ENCODE measurements at regions not wholly inside any gene's neighbourhood (a gene's known extent, or its start where the extent isn't known, plus 50 kb on each side); places are given as distances from the start of the nearest gene placed in this dataset.

- no TSS peak for BruUV-seq (replicated peaks)
- no peak overlapping the region for H3K4me2 ChIP-seq (ENCODE audit: insufficient read depth, low read length)
- peaks cover 0 to 22% of the 10 kb centered on the region in 2 experiments; a peak in 2 of 5 replicates for H3K27me3 ChIP-seq (ENCODE audit: control insufficient read depth in 2 of 2, insufficient read depth in 2 of 2, low read length in 2 of 2)
- no peak for FAIRE-seq
- no peak overlapping the region for H3K9ac ChIP-seq (ENCODE audit: insufficient read depth in 1 of 2, low read depth in 2 of 2, low read length in 2 of 2)
- peak in 2 of 4 experiments; percentile 33 to 44 for DNase-seq (ENCODE audit: extremely low read depth in 1 of 4, low spot score in 3 of 4)
- no peak for ATAC-seq
- H3K9me1 ChIP-seq (ENCODE audit: control insufficient read depth, insufficient read depth, low read length) = no peaks in the 10 kb centered on the region
- H3K9me3 ChIP-seq (replicated peaks; ENCODE audit: control insufficient read depth, insufficient read depth, low read depth, low read length) = no peaks in the 10 kb centered on the region
- no peaks in the 10 kb centered on the region for H3K4me1 ChIP-seq (replicated peaks in 1 of 2; ENCODE audit: control insufficient read depth in 2 of 2, insufficient read depth in 2 of 2, low read length in 2 of 2)
- H3K4me3 ChIP-seq = no peak overlapping the region
- WGBS (ENCODE audit: insufficient coverage, low coverage, missing lambda C conversion rate) = 0% methylated on average over 4 of the region's 4 CpGs
- H2AFZ ChIP-seq (ENCODE audit: low read depth, low read length) = no peak overlapping the region
- intact Hi-C loops (cut with micrococcal nuclease) = no loop called here
- ChIA-PET POLR2A (no interaction called here), CTCF (ENCODE audit: low intra/inter-chr PET ratio) (no interaction called here)
- no peaks in the 10 kb centered on the region for H3K79me2 ChIP-seq (ENCODE audit: control insufficient read depth, insufficient read depth, low read length)
- TF ChIP-seq ZNF740 (CRISPR knock-in tag; IDR thresholded peaks at IDR 0.05) (0 out of 2 replicates have a peak, but pooled peaks have one; percentile 21), ZNF740 (tag; IDR thresholded peaks at IDR 0.05) (no peak), RBM25 (IDR thresholded peaks at IDR 0.05; ENCODE audit: low read depth, low read length, severe bottlenecking) (peak; percentile 9), SRSF3 (IDR thresholded peaks at IDR 0.05; ENCODE audit: insufficient read depth, low read length) (no peak)
- H4K20me1 ChIP-seq (replicated peaks; ENCODE audit: control insufficient read depth, insufficient read depth, low read length) = no peaks in the 10 kb centered on the region; the same call in 1 of the 2 replicates
- in situ Hi-C loops (cut with MboI) = no loop called here
- H3K27ac ChIP-seq (ENCODE audit: extremely low read depth, low read depth, low read length) = no peak overlapping the region
- no peaks in the 10 kb centered on the region for H3K36me3 ChIP-seq (ENCODE audit: control insufficient read depth, insufficient read depth, low read length)
Measured at GRCh38 chr11:119934267-119934666, 203.6 kb downstream of the TRIM29 start.

DNA sequence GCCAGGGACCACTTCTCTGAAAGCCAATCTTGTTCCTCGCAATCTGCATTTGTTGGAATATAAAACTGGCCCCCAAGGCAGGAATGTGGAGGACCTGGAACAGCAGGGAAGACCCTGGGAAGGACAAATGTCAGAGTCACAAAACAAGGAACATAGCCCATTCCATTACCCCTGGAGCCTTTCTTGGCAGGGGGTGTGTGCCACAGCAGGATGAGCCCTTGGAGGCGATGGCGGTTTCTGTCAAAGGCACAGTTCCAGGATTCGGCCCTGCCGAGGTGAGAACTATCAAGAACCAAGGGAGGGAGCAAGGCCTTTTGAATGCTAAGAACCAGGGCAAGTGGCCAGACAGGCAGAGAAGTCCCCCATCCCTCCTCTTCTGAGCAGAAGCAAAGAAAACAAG, 204.3 kb downstream of the TRIM29 start:
- intact Hi-C loops (cut with micrococcal nuclease) (no loop called here), in situ Hi-C loops (cut with MboI) (no loop called here)
- ChIA-PET POLR2A (no interaction called here), CTCF (ENCODE audit: low intra/inter-chr PET ratio) (no interaction called here)
- FAIRE-seq = no peak
- H3K9me1 ChIP-seq (ENCODE audit: control insufficient read depth, insufficient read depth, low read length) = no peaks in the 10 kb centered on the region
- H2AFZ ChIP-seq (ENCODE audit: low read depth, low read length) = no peak overlapping the region
- WGBS (ENCODE audit: insufficient coverage, low coverage, missing lambda C conversion rate) = 0% methylated on average over 5 of the region's 5 CpGs
- H3K36me3 ChIP-seq (ENCODE audit: control insufficient read depth, insufficient read depth, low read length) = no peaks in the 10 kb centered on the region
- no TSS peak for BruUV-seq (replicated peaks)
- no peak overlapping the region for H3K27ac ChIP-seq (ENCODE audit: extremely low read depth, low read depth, low read length)
- H4K20me1 ChIP-seq (replicated peaks; ENCODE audit: control insufficient read depth, insufficient read depth, low read length) = no peaks in the 10 kb centered on the region; the same call in 1 of the 2 replicates
- H3K4me1 ChIP-seq (replicated peaks in 1 of 2; ENCODE audit: control insufficient read depth in 2 of 2, insufficient read depth in 2 of 2, low read length in 2 of 2) = no peaks in the 10 kb centered on the region
- H3K79me2 ChIP-seq (ENCODE audit: control insufficient read depth, insufficient read depth, low read length) = no peaks in the 10 kb centered on the region
- no peak overlapping the region for H3K4me3 ChIP-seq
- DNase-seq (ENCODE audit: extremely low read depth in 1 of 4, low spot score in 3 of 4) = no peak
- no peak overlapping the region for H3K4me2 ChIP-seq (ENCODE audit: insufficient read depth, low read length)
- peaks cover 0 to 22% of the 10 kb centered on the region in 2 experiments; a peak in 2 of 5 replicates for H3K27me3 ChIP-seq (ENCODE audit: control insufficient read depth in 2 of 2, insufficient read depth in 2 of 2, low read length in 2 of 2)
- no peaks in the 10 kb centered on the region for H3K9me3 ChIP-seq (replicated peaks; ENCODE audit: control insufficient read depth, insufficient read depth, low read depth, low read length)
- no peak for ATAC-seq
- no peak overlapping the region for H3K9ac ChIP-seq (ENCODE audit: insufficient read depth in 1 of 2, low read depth in 2 of 2, low read length in 2 of 2)
- TF ChIP-seq ZNF354B (CRISPR knock-in tag; IDR thresholded peaks at IDR 0.05) = no peak
- TF ChIP-seq, protein P1, sequence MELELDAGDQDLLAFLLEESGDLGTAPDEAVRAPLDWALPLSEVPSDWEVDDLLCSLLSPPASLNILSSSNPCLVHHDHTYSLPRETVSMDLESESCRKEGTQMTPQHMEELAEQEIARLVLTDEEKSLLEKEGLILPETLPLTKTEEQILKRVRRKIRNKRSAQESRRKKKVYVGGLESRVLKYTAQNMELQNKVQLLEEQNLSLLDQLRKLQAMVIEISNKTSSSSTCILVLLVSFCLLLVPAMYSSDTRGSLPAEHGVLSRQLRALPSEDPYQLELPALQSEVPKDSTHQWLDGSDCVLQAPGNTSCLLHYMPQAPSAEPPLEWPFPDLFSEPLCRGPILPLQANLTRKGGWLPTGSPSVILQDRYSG (tag; conservative IDR thresholded peaks at IDR 0.05; ENCODE audit: low read depth) = no peak
- TF ChIP-seq, protein P2, sequence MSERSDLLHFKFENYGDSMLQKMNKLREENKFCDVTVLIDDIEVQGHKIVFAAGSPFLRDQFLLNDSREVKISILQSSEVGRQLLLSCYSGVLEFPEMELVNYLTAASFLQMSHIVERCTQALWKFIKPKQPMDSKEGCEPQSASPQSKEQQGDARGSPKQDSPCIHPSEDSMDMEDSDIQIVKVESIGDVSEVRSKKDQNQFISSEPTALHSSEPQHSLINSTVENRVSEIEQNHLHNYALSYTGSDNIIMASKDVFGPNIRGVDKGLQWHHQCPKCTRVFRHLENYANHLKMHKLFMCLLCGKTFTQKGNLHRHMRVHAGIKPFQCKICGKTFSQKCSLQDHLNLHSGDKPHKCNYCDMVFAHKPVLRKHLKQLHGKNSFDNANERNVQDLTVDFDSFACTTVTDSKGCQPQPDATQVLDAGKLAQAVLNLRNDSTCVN (CRISPR knock-in tag; IDR thresholded peaks at IDR 0.05) = no peak
- TF ChIP-seq, protein P3, sequence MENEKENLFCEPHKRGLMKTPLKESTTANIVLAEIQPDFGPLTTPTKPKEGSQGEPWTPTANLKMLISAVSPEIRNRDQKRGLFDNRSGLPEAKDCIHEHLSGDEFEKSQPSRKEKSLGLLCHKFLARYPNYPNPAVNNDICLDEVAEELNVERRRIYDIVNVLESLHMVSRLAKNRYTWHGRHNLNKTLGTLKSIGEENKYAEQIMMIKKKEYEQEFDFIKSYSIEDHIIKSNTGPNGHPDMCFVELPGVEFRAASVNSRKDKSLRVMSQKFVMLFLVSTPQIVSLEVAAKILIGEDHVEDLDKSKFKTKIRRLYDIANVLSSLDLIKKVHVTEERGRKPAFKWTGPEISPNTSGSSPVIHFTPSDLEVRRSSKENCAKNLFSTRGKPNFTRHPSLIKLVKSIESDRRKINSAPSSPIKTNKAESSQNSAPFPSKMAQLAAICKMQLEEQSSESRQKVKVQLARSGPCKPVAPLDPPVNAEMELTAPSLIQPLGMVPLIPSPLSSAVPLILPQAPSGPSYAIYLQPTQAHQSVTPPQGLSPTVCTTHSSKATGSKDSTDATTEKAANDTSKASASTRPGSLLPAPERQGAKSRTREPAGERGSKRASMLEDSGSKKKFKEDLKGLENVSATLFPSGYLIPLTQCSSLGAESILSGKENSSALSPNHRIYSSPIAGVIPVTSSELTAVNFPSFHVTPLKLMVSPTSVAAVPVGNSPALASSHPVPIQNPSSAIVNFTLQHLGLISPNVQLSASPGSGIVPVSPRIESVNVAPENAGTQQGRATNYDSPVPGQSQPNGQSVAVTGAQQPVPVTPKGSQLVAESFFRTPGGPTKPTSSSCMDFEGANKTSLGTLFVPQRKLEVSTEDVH (IDR thresholded peaks at IDR 0.05; ENCODE audit: low read depth, partially characterized antibody) = no peak

Data from K562 (cell line).